H1 (cell line): ENCODE measurements at regions not wholly inside any gene's neighbourhood (a gene's known extent, or its start where the extent isn't known, plus 50 kb on each side); places are given as distances from the start of the nearest gene placed in this dataset.
A peak's percentile ranks its signal among the peaks of the same experiment; 100 is the strongest.

Experiments used
- CTCF ChIA-PET: fragments of 300-600 bp; sonication (Branson Sonifier 250); formaldehyde crosslinking; loops from one replicate; lab custom pipeline; 2021; ENCODE audit not compliant: partially characterized antibody; lab: Charles Lee
- POLR2A ChIA-PET: fragments of 300-600 bp; sonication (Branson Sonifier 250); formaldehyde crosslinking; loops from one replicate; lab custom pipeline; 2021; ENCODE audit warnings: inconsistent platforms; ENCODE audit not compliant: partially characterized antibody; lab: Charles Lee
- DNase-seq, 2 experiments: peaks; one replicate each; pipeline versions ENCODE4 v3.0.0 to v3.0.0-alpha.2; 2010 to 2022; ENCODE audit warnings: low spot score in 2 of 2, low read depth in 1 of 2, mixed read lengths in 1 of 2
- FAIRE-seq: peaks from 2 replicates; lab custom pipeline; 2011; peaks lifted over from hg19 to GRCh38; lab: Jason Lieb, UNC
- H2AFZ ChIP-seq: 2 replicates; pipeline ENCODE4 v1.8.1; 2012; ENCODE audit warnings: low read length, inconsistent platforms
- H2AK5ac ChIP-seq: 2 replicates; pipeline ENCODE4 v1.6.1; 2013; ENCODE audit warnings: low read depth, low read length
- H2BK120ac ChIP-seq: replicated peaks from 2 replicates; pipeline ENCODE3; 2013; ENCODE audit warnings: low read depth, low read length, inconsistent platforms
- H2BK12ac ChIP-seq: 2 replicates; pipeline ENCODE4 v1.6.1; 2013; ENCODE audit warnings: low read depth, low read length
- H2BK15ac ChIP-seq: 2 replicates; pipeline ENCODE4 v1.6.1; 2013; ENCODE audit warnings: low read length
- H2BK20ac ChIP-seq: 2 replicates; pipeline ENCODE4 v1.6.1; 2013; ENCODE audit warnings: low read length
- H2BK5ac ChIP-seq: 2 replicates; pipeline ENCODE4 v1.6.1; 2013; ENCODE audit warnings: low read depth, low read length
- H3K14ac ChIP-seq: 2 replicates; pipeline ENCODE4 v1.6.1; 2013; ENCODE audit warnings: inconsistent platforms; ENCODE audit not compliant: insufficient read length
- H3K18ac ChIP-seq: 2 replicates; pipeline ENCODE4 v1.6.1; 2013; ENCODE audit warnings: low read length; ENCODE audit errors: extremely low read depth
- H3K23ac ChIP-seq: 2 replicates; pipeline ENCODE4 v1.6.1; 2013; ENCODE audit warnings: inconsistent platforms; ENCODE audit not compliant: insufficient read length
- H3K23me2 ChIP-seq: 2 replicates; pipeline ENCODE4 v1.6.1; 2013; ENCODE audit warnings: low read depth, low read length
- H3K27ac ChIP-seq: 2 replicates; pipeline ENCODE4 v1.6.1; 2011; ENCODE audit warnings: low read depth, low read length, inconsistent platforms
- H3K27me3 ChIP-seq, 4 experiments: replicated peaks in 1 of 4; 1 replicate in 1 of 4; 2 replicates in 3 of 4; pipeline versions ENCODE4 v1.6.1 to v1.8.1; 2011 to 2013; ENCODE audit warnings: low read length in 3 of 4, mild to moderate bottlenecking in 3 of 4, inconsistent platforms in 2 of 4, mixed read lengths in 2 of 4, moderate library complexity in 1 of 4; ENCODE audit not compliant: control insufficient read depth in 3 of 4, insufficient read depth in 3 of 4; ENCODE audit errors: extremely low read depth in 1 of 4
- H3K36me3 ChIP-seq, 4 experiments: 2 replicates each; pipeline versions ENCODE4 v1.6.1 to v1.8.1; 2011 to 2013; ENCODE audit warnings: mild to moderate bottlenecking in 4 of 4, low read length in 3 of 4, moderate library complexity in 2 of 4, control low read depth in 1 of 4, inconsistent platforms in 1 of 4; ENCODE audit not compliant: insufficient read depth in 4 of 4, control insufficient read depth in 2 of 4
- H3K4ac ChIP-seq: replicated peaks from 2 replicates; pipeline ENCODE3; 2013; ENCODE audit warnings: low read length, low read depth, mixed read lengths, inconsistent platforms; ENCODE audit not compliant: insufficient read length
- H3K4me1 ChIP-seq, 4 experiments: replicated peaks in 1 of 4; 1 replicate in 1 of 4; 2 replicates in 3 of 4; pipeline versions ENCODE4 v1.6.1 to v1.8.1; 2011 to 2013; ENCODE audit warnings: low read length in 3 of 4, inconsistent platforms in 2 of 4, mixed read lengths in 1 of 4; ENCODE audit not compliant: insufficient read depth in 4 of 4, control insufficient read depth in 3 of 4
- H3K4me2 ChIP-seq, 2 experiments: 2 replicates each; pipeline versions ENCODE4 v1.6.1 to v1.8.1; 2011 to 2013; ENCODE audit warnings: low read depth in 2 of 2, low read length in 2 of 2, control low read depth in 1 of 2, inconsistent platforms in 1 of 2, mild to moderate bottlenecking in 1 of 2; ENCODE audit not compliant: insufficient read depth in 1 of 2
- H3K4me3 ChIP-seq, 4 experiments: fragments of 200-600, 300-600 bp in 1 of 4; sonication (generic), shearing (Covaris generic), sonication (Bioruptor Twin) in 1 of 4; 2 replicates each; pipeline versions ENCODE4 v1.5.1 to v1.8.1; 2011 to 2016; ENCODE audit warnings: low read length in 4 of 4, low read depth in 3 of 4, control low read depth in 2 of 4, inconsistent platforms in 2 of 4, mild to moderate bottlenecking in 2 of 4, mixed read lengths in 1 of 4, moderate library complexity in 1 of 4; ENCODE audit not compliant: insufficient read depth in 2 of 4; ENCODE audit errors: extremely low read depth in 1 of 4
- H3K56ac ChIP-seq: replicated peaks from 2 replicates; pipeline ENCODE3; 2013; ENCODE audit warnings: low read depth, mild to moderate bottlenecking, mixed read lengths, low read length, inconsistent platforms; ENCODE audit not compliant: insufficient read length
- H3K79me1 ChIP-seq: 2 replicates; pipeline ENCODE4 v1.6.1; 2013; ENCODE audit warnings: low read depth, low read length, control low read depth
- H3K79me2 ChIP-seq, 2 experiments: 2 replicates each; pipeline versions ENCODE4 v1.6.1 to v1.8.1; 2012 to 2013; ENCODE audit warnings: low read length in 2 of 2, mild to moderate bottlenecking in 2 of 2, inconsistent platforms in 1 of 2; ENCODE audit not compliant: insufficient read depth in 2 of 2, control insufficient read depth in 1 of 2
- H3K9ac ChIP-seq, 4 experiments: replicated peaks in 1 of 4; 1 replicate in 1 of 4; 2 replicates in 3 of 4; pipeline versions ENCODE4 v1.6.1 to v1.8.1; 2011 to 2013; ENCODE audit warnings: low read depth in 3 of 4, low read length in 3 of 4, control low read depth in 2 of 4, mild to moderate bottlenecking in 2 of 4, moderate library complexity in 2 of 4, inconsistent platforms in 1 of 4; ENCODE audit errors: extremely low read depth in 1 of 4
- H3K9me3 ChIP-seq, 2 experiments: 2 replicates each; pipeline versions ENCODE4 v1.6.1 to v1.8.1; 2012 to 2013; ENCODE audit warnings: mild to moderate bottlenecking in 2 of 2, moderate library complexity in 2 of 2, control low read depth in 1 of 2, inconsistent platforms in 1 of 2, low read depth in 1 of 2, low read length in 1 of 2, mixed read lengths in 1 of 2; ENCODE audit not compliant: insufficient read depth in 2 of 2
- H4K20me1 ChIP-seq, 2 experiments: replicated peaks in 1 of 2; 2 replicates each; pipeline versions ENCODE3 to v1.8.1; 2011 to 2013; ENCODE audit warnings: inconsistent platforms in 2 of 2, low read length in 2 of 2, mild to moderate bottlenecking in 1 of 2; ENCODE audit not compliant: insufficient read depth in 2 of 2, control insufficient read depth in 1 of 2
- H4K5ac ChIP-seq: 2 replicates; pipeline ENCODE4 v1.6.1; 2013; ENCODE audit warnings: low read length, low read depth, mixed read lengths, inconsistent platforms; ENCODE audit not compliant: insufficient read length
- H4K8ac ChIP-seq: 2 replicates; pipeline ENCODE4 v1.8.0; 2013; ENCODE audit warnings: mild to moderate bottlenecking, moderate library complexity, low read length, inconsistent platforms; ENCODE audit not compliant: insufficient read depth; ENCODE audit errors: extremely low read depth
- H4K91ac ChIP-seq: replicated peaks from 2 replicates; pipeline ENCODE3; 2013; ENCODE audit warnings: low read length, mixed read lengths, inconsistent platforms; ENCODE audit not compliant: insufficient read length
- ASH2L ChIP-seq: fragments of 200-600, 300-600 bp; sonication (generic); IDR thresholded peaks from one replicate; pipeline ENCODE4 v1.7.1; 2017; ENCODE audit warnings: low read length
- BCL11A ChIP-seq, 2 experiments: IDR thresholded peaks; one replicate each; pipeline ENCODE4 v1.6.1; 2011; ENCODE audit warnings: low read depth in 2 of 2, low read length in 2 of 2, mild to moderate bottlenecking in 2 of 2
- KDM5A ChIP-seq: fragments of 200-600 bp; IDR thresholded peaks from 2 replicates; pipeline ENCODE4 v1.7.1; 2012; ENCODE audit warnings: mild to moderate bottlenecking, low read length, inconsistent platforms, mixed read lengths
- RBBP5 ChIP-seq: IDR thresholded peaks from 2 replicates; pipeline ENCODE4 v1.7.1; 2012; ENCODE audit warnings: low read depth, mild to moderate bottlenecking, inconsistent platforms, low read length, moderate library complexity, borderline replicate concordance
- SP2 ChIP-seq: IDR thresholded peaks from 2 replicates; pipeline ENCODE4 v1.6.1; 2012; ENCODE audit warnings: mild to moderate bottlenecking, low read length, inconsistent platforms
- SUZ12 ChIP-seq: fragments of 200-600 bp; sonication (generic); IDR thresholded peaks from 2 replicates; pipeline ENCODE4 v1.6.1; 2012; ENCODE audit warnings: mild to moderate bottlenecking, inconsistent platforms, low read length, moderate library complexity, mixed read lengths
- WGBS, 2 experiments: shearing (Covaris generic) in 1 of 2; methylation state at CpG; one replicate each; pipeline versions ENCODE4 v1.1.6 to v1.1.7; 2013 to 2015; ENCODE audit warnings: low lambda C conversion rate in 2 of 2, mixed read lengths in 2 of 2, inconsistent platforms in 1 of 2, low coverage in 1 of 2, missing lambda C conversion rate in 1 of 2; ENCODE audit not compliant: insufficient replicate concordance in 2 of 2, insufficient coverage in 1 of 2, insufficient read length in 1 of 2; ENCODE audit errors: extremely low coverage in 1 of 2, missing lambda C conversion rate in 1 of 2; 5-methylcytosine and 5-hydroxymethylcytosine counted together

DNA sequence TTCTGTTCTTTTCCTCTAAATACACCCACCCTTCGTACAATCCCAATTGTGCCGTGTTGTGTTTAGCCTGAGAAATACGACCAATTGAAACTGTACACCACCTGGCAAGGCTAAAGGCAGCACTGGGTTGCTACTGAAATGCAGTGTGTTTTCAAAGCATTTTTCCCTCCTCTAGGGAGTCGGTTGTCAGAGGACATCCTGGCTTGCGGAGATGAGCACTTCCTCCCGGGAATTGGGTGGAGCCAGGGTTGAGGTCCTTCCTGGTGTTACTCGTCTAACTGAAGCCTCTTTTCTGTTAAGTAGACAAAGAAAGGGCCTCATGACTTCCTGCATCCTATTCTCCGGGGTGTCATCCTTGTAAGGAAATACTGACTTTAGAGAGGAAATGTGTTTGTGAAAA lies 133.5 kb downstream of the MTPAP start:
- Histone ChIP-seq H3K4me2 (no peak overlapping the region), H2BK12ac (no peak overlapping the region), H2AK5ac (no peak overlapping the region), H3K4ac (no peak overlapping the region), H3K14ac (no peak overlapping the region), H4K8ac (no peak overlapping the region), H3K23me2 (no peaks in the 10 kb centered on the region), H3K79me1 (no peaks in the 10 kb centered on the region), H4K91ac (no peak overlapping the region), H2BK20ac (no peak overlapping the region), H3K9ac (no peak overlapping the region), H2AFZ (peak overlapping the region; percentile 66; the same call in 1 of the 2 replicates), H4K20me1 (no peaks in the 10 kb centered on the region), H3K18ac (no peak overlapping the region), H3K4me1 (no peaks in the 10 kb centered on the region; a peak in 1 of 7 replicates), H3K56ac (no peak overlapping the region), H3K27me3 (no peaks in the 10 kb centered on the region), H4K5ac (no peak overlapping the region), H3K79me2 (no peaks in the 10 kb centered on the region), H2BK120ac (no peak overlapping the region), H3K27ac (no peak overlapping the region), H3K9me3 (no peaks in the 10 kb centered on the region), H3K23ac (no peak overlapping the region), H2BK5ac (no peak overlapping the region), H2BK15ac (no peak overlapping the region), H3K36me3 (no peaks in the 10 kb centered on the region), H3K4me3 (no peak overlapping the region)
- FAIRE-seq (no peak), DNase-seq (no peak)
- WGBS, 2 experiments = 84% methylated on average over 8 of the region's 8 CpGs; no CpG with 5 or more reads in 1 of the 2 experiments
- TF ChIP-seq ASH2L = no peak
- no peak for TF ChIP-seq BCL11A (IDR thresholded peaks at IDR 0.05; ENCODE audit: low read depth in 2 of 2, low read length in 2 of 2)
- no peak for TF ChIP-seq SUZ12
- TF ChIP-seq SP2 = no peak
- no peak for TF ChIP-seq KDM5A
- TF ChIP-seq RBBP5 = no peak
- ChIA-PET POLR2A (no interaction called here), CTCF (interaction anchor here (0.5 to 1.7 kb wide), 3 partner anchors 12 to 342 kb away, joined by 3 to 4 read pairs (median 3); no protein-coding TSS in a partner anchor)
